ENCODE measurements at regions not wholly inside any gene's neighbourhood (a gene's known extent, or its start where the extent isn't known, plus 50 kb on each side); places are given as distances from the start of the nearest gene placed in this dataset.

DNA sequence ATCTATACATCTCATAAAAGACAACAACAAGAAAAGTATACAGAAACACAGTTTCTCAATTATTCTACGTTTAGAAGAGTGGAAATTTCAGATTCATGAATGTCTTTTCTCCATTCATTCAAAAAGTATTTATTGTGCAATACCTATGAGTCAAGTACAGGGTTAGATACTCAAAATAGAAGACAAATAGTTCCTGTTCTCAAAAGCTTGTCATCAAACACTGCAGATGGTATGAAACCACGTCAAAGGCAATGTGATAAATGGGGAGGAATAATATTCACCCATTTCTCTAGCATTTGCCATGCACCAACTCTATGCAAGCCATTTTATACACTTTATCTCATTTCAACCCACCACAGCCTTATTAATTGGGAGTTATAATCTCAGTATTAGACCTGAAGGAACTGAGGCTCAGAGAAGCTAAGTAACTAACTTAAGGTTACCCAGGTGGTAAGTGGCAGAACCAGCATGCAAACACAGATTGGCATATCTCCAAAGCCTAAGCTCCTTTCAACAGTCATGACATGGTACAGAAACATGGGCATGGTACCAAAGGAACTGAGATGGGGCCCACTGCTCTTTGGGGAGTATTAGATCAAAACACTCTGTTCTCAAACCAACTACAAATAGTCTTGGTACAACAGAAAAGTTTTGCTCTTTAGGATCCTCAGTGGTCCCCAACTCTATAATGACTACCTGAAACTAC lies 67.2 kb upstream of the NPAS2 start:
- TF ChIP-seq CTCF (IDR thresholded peaks at IDR 0.05), result no peak
- peak overlapping the region; percentile 48 to 59 for H3K27ac ChIP-seq
- H3K27me3 ChIP-seq, result no peaks in the 10 kb centered on the region
- H3K4me1 ChIP-seq, result peaks cover 0 to 55% (median 19%) of the 10 kb centered on the region in 4 donors
- intact Hi-C loops (cut with DNase I; ENCODE audit: low total_unique reads), result no loop called here
- no peaks in the 10 kb centered on the region for H3K9me3 ChIP-seq
- no peaks in the 10 kb centered on the region for H3K36me3 ChIP-seq
- DNase-seq, result no peak
- no peak overlapping the region for H3K4me3 ChIP-seq

DNA sequence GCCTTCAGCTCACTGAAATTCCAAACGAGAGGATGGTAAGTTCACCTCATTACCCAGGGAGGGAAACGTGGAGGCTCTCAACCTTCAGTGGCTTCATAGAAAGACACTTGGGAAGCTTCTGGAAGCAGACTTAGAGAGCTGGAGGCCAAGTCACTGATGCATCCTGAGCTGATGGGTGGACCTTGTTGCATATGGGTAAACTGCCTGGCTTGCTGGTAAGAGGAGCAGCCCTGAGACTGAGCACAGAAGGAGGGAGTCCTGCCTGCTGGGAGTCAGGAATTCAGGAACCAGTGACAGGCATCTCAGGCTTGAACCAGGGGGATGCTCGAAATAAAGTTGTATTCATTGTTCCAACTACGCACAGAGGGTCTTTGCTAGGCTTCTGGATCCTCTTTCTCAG lies 66.5 kb upstream of the NPAS2 start:
- intact Hi-C loops (cut with DNase I; ENCODE audit: low total_unique reads), result no loop called here
- Histone ChIP-seq H3K4me3 (no peak overlapping the region), H3K9me3 (no peaks in the 10 kb centered on the region), H3K27ac (peak overlapping the region; percentile 48 to 59), H3K4me1 (peaks cover 0 to 55% (median 19%) of the 10 kb centered on the region in 4 donors), H3K36me3 (no peaks in the 10 kb centered on the region), H3K27me3 (no peaks in the 10 kb centered on the region)
- no peak for DNase-seq
- no peak for TF ChIP-seq CTCF (IDR thresholded peaks at IDR 0.05)

DNA sequence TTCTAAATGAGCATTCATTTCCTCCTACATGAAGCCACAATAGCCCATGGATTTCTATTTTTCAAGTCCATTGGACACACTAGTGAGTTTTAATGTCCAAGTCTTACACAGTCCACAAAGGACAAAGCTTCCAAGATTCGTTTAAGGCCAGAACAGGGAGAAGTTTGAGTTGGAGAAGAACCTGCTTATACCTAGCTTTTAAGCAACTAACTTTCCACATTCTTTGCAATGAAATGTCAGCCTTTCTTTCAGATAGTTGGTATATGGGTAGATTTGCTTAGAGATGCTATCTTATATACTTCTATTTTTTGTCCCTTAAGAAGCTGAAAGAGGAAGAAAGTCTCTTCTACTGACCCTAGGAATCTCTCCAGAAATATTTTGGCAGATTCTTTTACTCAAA lies 66.1 kb upstream of the NPAS2 start:
- no peak for TF ChIP-seq CTCF (IDR thresholded peaks at IDR 0.05)
- Histone ChIP-seq H3K27me3 (no peaks in the 10 kb centered on the region), H3K36me3 (no peaks in the 10 kb centered on the region), H3K4me1 (peaks cover 0 to 55% (median 19%) of the 10 kb centered on the region in 4 donors), H3K27ac (peak overlapping the region in 1 of 2 donors; percentile 48), H3K4me3 (no peak overlapping the region), H3K9me3 (no peaks in the 10 kb centered on the region)
- no peak for DNase-seq
- intact Hi-C loops (cut with DNase I; ENCODE audit: low total_unique reads), result no loop called here

- no peaks in the 10 kb centered on the region for H3K9me3 ChIP-seq
- peaks cover 0 to 55% (median 19%) of the 10 kb centered on the region in 4 donors for H3K4me1 ChIP-seq
- no peak for DNase-seq
- H3K27me3 ChIP-seq, result no peaks in the 10 kb centered on the region
- H3K4me3 ChIP-seq, result no peak overlapping the region
- H3K36me3 ChIP-seq, result no peaks in the 10 kb centered on the region
- no peak overlapping the region for H3K27ac ChIP-seq
- TF ChIP-seq CTCF (IDR thresholded peaks at IDR 0.05), result no peak
- intact Hi-C loops (cut with DNase I; ENCODE audit: low total_unique reads), result no loop called here
Observed at GRCh38 chr2:100754951-100755350, 65.0 kb upstream of the NPAS2 start.

- H3K36me3 ChIP-seq, result no peaks in the 10 kb centered on the region
- H3K9me3 ChIP-seq, result no peaks in the 10 kb centered on the region
- no peak for DNase-seq
- no peak for TF ChIP-seq CTCF (IDR thresholded peaks at IDR 0.05)
- no peak overlapping the region for H3K27ac ChIP-seq
- H3K4me1 ChIP-seq, result peaks cover 0 to 55% (median 19%) of the 10 kb centered on the region in 4 donors
- H3K27me3 ChIP-seq, result no peaks in the 10 kb centered on the region
- intact Hi-C loops (cut with DNase I; ENCODE audit: low total_unique reads), result no loop called here
- H3K4me3 ChIP-seq, result no peak overlapping the region
Observed at GRCh38 chr2:100755441-100755840, 64.5 kb upstream of the NPAS2 start.

Data from tibial artery (tissue), 4 donors.